GM12892 (cell line): ENCODE measurements at regions not wholly inside any gene's neighbourhood (a gene's known extent, or its start where the extent isn't known, plus 50 kb on each side); places are given as distances from the start of the nearest gene placed in this dataset.

Source experiments
- DNase-seq: peaks from one replicate; pipeline ENCODE4 v3.0.0; 2011; ENCODE audit not compliant: insufficient read length
- FAIRE-seq: peaks from 2 replicates; lab custom pipeline; 2011; peaks lifted over from hg19 to GRCh38; lab: Jason Lieb, UNC
- POLR2A ChIP-seq: IDR thresholded peaks from 2 replicates; pipeline ENCODE4 v1.6.1; 2011; ENCODE audit warnings: low read depth, low read length, control low read depth
- POLR2AphosphoS5 ChIP-seq: IDR thresholded peaks from 2 replicates; pipeline ENCODE4 v1.6.1; 2011; ENCODE audit warnings: low read depth, low read length, control low read depth
- TAF1 ChIP-seq: IDR thresholded peaks from 2 replicates; pipeline ENCODE4 v1.6.1; 2011; ENCODE audit warnings: low read depth, mild to moderate bottlenecking, control low read depth, low read length, borderline replicate concordance

GRCh38 chr7:17144322-17144721 lies 154.1 kb upstream of the AHR start:
- TF ChIP-seq POLR2AphosphoS5, result no peak
- no peak for TF ChIP-seq TAF1
- TF ChIP-seq POLR2A, result no peak
- DNase-seq (no peak), FAIRE-seq (peak; percentile 14)

GRCh38 chr7:17146621-17147020 lies 151.8 kb upstream of the AHR start:
- DNase-seq, result no peak
- no peak for TF ChIP-seq TAF1
- no peak for TF ChIP-seq POLR2A
- TF ChIP-seq POLR2AphosphoS5, result no peak
- no peak for FAIRE-seq

- DNase-seq (no peak), FAIRE-seq (no peak)
- no peak for TF ChIP-seq POLR2AphosphoS5
- no peak for TF ChIP-seq TAF1
- no peak for TF ChIP-seq POLR2A
Observed at GRCh38 chr7:17147409-17147808, 151.0 kb upstream of the AHR start.

GRCh38 chr7:17150018-17150417 lies 148.4 kb upstream of the AHR start:
- DNase-seq (no peak), FAIRE-seq (no peak)
- TF ChIP-seq POLR2AphosphoS5 (no peak), POLR2A (no peak), TAF1 (no peak)

GRCh38 chr7:17152721-17153120 lies 145.7 kb upstream of the AHR start:
- TF ChIP-seq POLR2A (no peak), POLR2AphosphoS5 (no peak), TAF1 (no peak)
- DNase-seq, result no peak
- peak; percentile 27 for FAIRE-seq

- no peak for FAIRE-seq
- TF ChIP-seq POLR2AphosphoS5 (no peak), POLR2A (no peak), TAF1 (no peak)
Observed at GRCh38 chr7:17153536-17153935, 144.9 kb upstream of the AHR start.

GRCh38 chr7:17155529-17155928 lies 142.9 kb upstream of the AHR start:
- DNase-seq (no peak), FAIRE-seq (no peak)
- TF ChIP-seq POLR2AphosphoS5, result no peak
- TF ChIP-seq TAF1, result no peak
- no peak for TF ChIP-seq POLR2A

More at GRCh38 chr7:17153536-17153935, 144.9 kb upstream of the AHR start:
- DNase-seq, result no peak

- DNase-seq, result no peak
- TF ChIP-seq POLR2A, result no peak
- no peak for TF ChIP-seq POLR2AphosphoS5
- no peak for TF ChIP-seq TAF1
- FAIRE-seq, result no peak
Observed at GRCh38 chr7:17158261-17158660, 140.2 kb upstream of the AHR start.

- FAIRE-seq, result peak; percentile 97
- TF ChIP-seq POLR2A (no peak), POLR2AphosphoS5 (no peak), TAF1 (no peak)
- no peak for DNase-seq
Observed at GRCh38 chr7:17159500-17160037, 138.9 kb upstream of the AHR start.

GRCh38 chr7:17166824-17167379 lies 131.6 kb upstream of the AHR start:
- TF ChIP-seq POLR2AphosphoS5, result no peak
- TF ChIP-seq POLR2A, result no peak
- no peak for TF ChIP-seq TAF1
- DNase-seq (peak; percentile 17), FAIRE-seq (peak; percentile 40)

GRCh38 chr7:17168416-17168815 lies 130.0 kb upstream of the AHR start:
- TF ChIP-seq POLR2A, result no peak
- no peak for TF ChIP-seq TAF1
- no peak for TF ChIP-seq POLR2AphosphoS5
- no peak for FAIRE-seq
- no peak for DNase-seq

- DNase-seq (no peak), FAIRE-seq (no peak)
- TF ChIP-seq POLR2A (no peak), POLR2AphosphoS5 (no peak), TAF1 (no peak)
Observed at GRCh38 chr7:17171427-17171826, 127.0 kb upstream of the AHR start.
